Activated CD8-positive, alpha-beta memory T cell treated with anti-CD3 and anti-CD28 coated beads for 4 hours (primary cell): ENCODE measurements at regions not wholly inside any gene's neighbourhood (a gene's known extent, or its start where the extent isn't known, plus 50 kb on each side); places are given as distances from the start of the nearest gene placed in this dataset.
A peak's percentile ranks its signal among the peaks of the same experiment; 100 is the strongest.
"Not testable (repeated sequence)": the region's sequence is repeated elsewhere in the genome, so short reads cannot be mapped to it uniquely, and the experiment has no call there.

ENCODE experiments used
- DNase-seq, 2 donors: peaks; one replicate each; pipeline ENCODE4 v3.0.0-alpha.2; 2020; ENCODE audit warnings: low read depth in 2 of 2

GRCh38 chr9:110023221-110023620 is 184.7 kb downstream of the C9orf152 start:
- DNase-seq, result not testable (repeated sequence)

GRCh38 chr9:110025551-110026170 is 182.3 kb downstream of the C9orf152 start:
- no peak for DNase-seq

- DNase-seq, result no peak
Measured at GRCh38 chr9:110027671-110028081, 180.3 kb downstream of the C9orf152 start.

- no peak for DNase-seq
Measured at GRCh38 chr9:110028271-110028670, 179.7 kb downstream of the C9orf152 start.

GRCh38 chr9:110028676-110029075 is 179.3 kb downstream of the C9orf152 start:
- no peak for DNase-seq

GRCh38 chr9:110029429-110029955 is 178.5 kb downstream of the C9orf152 start:
- no peak for DNase-seq

- DNase-seq, result no peak
Measured at GRCh38 chr9:110029956-110030480, 177.9 kb downstream of the C9orf152 start.

GRCh38 chr9:110030632-110031031 is 177.3 kb downstream of the C9orf152 start:
- no peak for DNase-seq

- DNase-seq, result no peak
Measured at GRCh38 chr9:110031511-110032173, 176.3 kb downstream of the C9orf152 start.

- DNase-seq, result not testable (repeated sequence)
Measured at GRCh38 chr9:110032532-110032931, 175.4 kb downstream of the C9orf152 start.

GRCh38 chr9:110033869-110034268 is 174.1 kb downstream of the C9orf152 start:
- no peak for DNase-seq

GRCh38 chr9:110036286-110036685 is 171.7 kb downstream of the C9orf152 start:
- no peak for DNase-seq

- no peak for DNase-seq
Measured at GRCh38 chr9:110040788-110041187, 167.2 kb downstream of the C9orf152 start.

GRCh38 chr9:110041452-110041851 is 166.5 kb downstream of the C9orf152 start:
- no peak for DNase-seq

GRCh38 chr9:110047232-110047954 is 160.6 kb downstream of the C9orf152 start:
- DNase-seq, result no peak

- no peak for DNase-seq
Measured at GRCh38 chr9:110047955-110048402, 160.0 kb downstream of the C9orf152 start.

GRCh38 chr9:110048403-110048975 is 159.5 kb downstream of the C9orf152 start:
- DNase-seq, result peak; percentile 38 to 49

- DNase-seq, result no peak
Measured at GRCh38 chr9:110048976-110049698, 158.8 kb downstream of the C9orf152 start.

- no peak for DNase-seq
Measured at GRCh38 chr9:110049699-110050450, 158.1 kb downstream of the C9orf152 start.

GRCh38 chr9:110050925-110051355 is 157.0 kb downstream of the C9orf152 start:
- DNase-seq, result no peak
